Tibial nerve (tissue), 3 donors: ENCODE measurements at regions not wholly inside any gene's neighbourhood (a gene's known extent, or its start where the extent isn't known, plus 50 kb on each side); places are given as distances from the start of the nearest gene placed in this dataset.

Experiments used
- CTCF ChIP-seq, 5 experiments: fragments of 200-600 bp in 3 of 5; fragments of 450-650 bp in 2 of 5; sonication (generic) in 3 of 5; IDR thresholded peaks; one replicate each; pipeline ENCODE4 v1.5.1; 2016 to 2019; ENCODE audit warnings: antibody characterized with exemption in 5 of 5, mild to moderate bottlenecking in 3 of 5, moderate library complexity in 2 of 5
- POLR2A ChIP-seq, 2 donors: fragments of 450-650 bp; IDR thresholded peaks; one replicate each; pipeline ENCODE4 v1.6.1; 2017; ENCODE audit warnings: antibody characterized with exemption in 2 of 2, mild to moderate bottlenecking in 2 of 2, moderate library complexity in 2 of 2

DNA sequence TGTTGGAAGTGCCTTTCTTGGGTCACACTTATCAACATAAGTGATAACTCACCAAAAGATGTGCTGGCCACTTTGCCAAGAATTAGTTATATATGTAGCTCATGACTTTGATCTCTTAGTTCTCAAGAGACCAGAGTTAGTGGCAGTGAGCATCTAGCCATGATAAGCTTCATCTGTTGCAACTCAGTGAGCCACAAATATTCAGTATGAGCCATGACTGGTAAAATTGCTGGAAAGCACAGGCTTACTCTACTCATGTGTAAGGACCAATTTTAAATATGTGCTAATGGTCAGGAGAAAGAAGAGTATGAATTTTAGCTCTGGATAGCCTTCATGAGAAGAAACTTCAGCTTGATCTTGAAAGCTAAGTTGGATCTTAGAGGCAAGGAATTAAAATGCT lies 59.4 kb upstream of the TLL1 start:
- TF ChIP-seq CTCF (IDR thresholded peaks at IDR 0.05) (no peak), POLR2A (IDR thresholded peaks at IDR 0.05) (no peak)
